Stimulated activated CD4-positive, alpha-beta T cell treated with anti-CD3 and anti-CD28 coated beads, Interleukin-12 subunit alpha, Interleukin-12 subunit beta, amount 100 ng/mL, for 4 hours (primary cell): ENCODE measurements at regions not wholly inside any gene's neighbourhood (a gene's known extent, or its start where the extent isn't known, plus 50 kb on each side); places are given as distances from the start of the nearest gene placed in this dataset.

Experiments used
- DNase-seq: peaks from one replicate; pipeline ENCODE4 v3.0.0-alpha.2; 2020

DNA sequence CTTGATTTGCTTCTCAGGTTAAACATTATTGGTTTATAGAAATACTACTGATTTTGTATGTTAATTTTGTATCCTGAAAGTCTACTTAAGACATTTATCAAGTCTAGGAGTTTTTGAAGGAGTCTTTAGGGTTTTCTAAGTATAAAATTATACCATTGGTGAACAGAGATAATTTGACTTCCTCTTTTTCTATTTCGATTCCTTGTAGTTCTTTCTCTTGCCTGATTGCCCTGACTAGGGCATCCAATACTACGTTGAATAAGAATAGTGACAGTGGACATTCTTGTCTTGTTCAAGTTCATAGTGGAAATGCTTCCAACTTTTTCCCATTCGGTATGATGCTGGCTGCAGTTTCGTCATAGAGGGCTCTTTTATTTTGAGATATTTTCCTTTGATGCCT, 807.5 kb upstream of the SLC10A2 start:
- DNase-seq = no peak

DNA sequence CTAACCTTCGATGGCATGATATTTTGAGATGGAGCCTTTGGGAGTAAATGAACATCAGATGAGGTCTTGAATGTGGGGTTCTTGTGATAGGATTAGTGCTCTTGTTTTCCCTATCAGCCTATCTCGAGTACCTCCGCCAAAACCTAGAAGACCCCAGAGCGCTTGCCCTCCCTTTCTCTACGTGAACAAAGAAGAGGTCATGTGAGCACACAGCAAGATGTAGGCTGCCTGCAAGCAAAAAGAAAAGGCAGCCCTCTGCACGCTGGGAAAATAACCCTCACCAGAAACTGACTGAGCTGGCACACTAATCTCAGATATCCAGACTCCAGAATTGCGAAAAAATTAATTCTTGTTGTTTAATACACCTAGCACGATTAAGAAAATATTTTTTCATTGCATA, 799.8 kb upstream of the SLC10A2 start:
- DNase-seq = no peak

DNA sequence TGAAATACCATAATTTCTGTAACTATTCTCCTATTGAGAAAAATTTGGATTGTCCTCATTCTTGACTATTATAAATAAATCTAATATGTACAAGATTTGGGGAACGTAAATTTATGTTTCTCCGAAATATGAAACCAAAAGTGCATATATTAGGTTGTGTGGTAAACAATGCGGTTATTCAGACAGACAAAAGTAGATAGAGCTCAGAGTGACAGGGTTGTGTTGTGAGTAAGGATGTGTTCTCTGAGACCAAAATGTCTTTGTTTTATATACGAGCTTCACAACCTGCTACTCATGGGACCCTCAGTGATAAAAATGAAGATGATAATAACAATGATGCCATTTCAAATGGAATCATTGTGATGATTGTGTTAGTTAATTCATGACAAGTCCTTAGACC, 796.3 kb upstream of the SLC10A2 start:
- DNase-seq = no peak

DNA sequence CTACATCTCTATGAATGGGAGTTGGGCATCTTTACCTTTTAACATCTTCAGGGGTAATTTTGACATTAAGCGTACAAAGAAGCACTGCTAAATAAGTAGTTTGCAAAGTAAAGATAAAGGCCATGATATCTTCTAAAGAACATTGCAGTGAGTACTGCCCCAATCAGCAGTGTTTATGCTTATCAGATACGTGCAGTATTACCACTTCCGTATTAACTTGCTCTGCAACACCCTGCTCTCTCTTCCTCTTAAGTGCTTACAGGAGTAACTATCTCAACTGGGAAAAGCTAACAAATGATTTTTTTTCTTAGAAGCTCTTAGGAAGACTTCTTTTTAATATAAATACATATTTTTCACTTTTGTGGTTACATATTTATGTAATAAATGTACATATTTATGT, 793.7 kb upstream of the SLC10A2 start:
- DNase-seq = no peak

DNA sequence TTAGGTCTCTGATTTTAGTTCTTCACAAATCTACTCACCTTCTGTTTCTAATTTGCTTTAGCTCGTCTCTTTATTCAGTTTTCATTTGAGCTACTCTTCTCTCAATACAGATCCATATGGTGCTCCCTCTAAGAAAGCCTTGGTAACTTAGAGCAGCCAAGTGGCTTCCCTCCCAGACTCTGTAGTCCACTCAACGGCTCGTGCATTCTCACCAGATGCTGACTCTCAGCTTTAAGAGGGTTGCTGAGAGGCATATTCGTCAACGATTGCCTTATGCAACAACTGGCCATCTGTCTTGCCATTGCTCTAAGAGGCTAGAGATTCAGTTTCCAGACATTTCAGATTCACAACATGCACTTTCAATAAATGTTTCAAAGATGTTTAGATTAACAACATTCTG, 785.8 kb upstream of the SLC10A2 start:
- DNase-seq = no peak

DNA sequence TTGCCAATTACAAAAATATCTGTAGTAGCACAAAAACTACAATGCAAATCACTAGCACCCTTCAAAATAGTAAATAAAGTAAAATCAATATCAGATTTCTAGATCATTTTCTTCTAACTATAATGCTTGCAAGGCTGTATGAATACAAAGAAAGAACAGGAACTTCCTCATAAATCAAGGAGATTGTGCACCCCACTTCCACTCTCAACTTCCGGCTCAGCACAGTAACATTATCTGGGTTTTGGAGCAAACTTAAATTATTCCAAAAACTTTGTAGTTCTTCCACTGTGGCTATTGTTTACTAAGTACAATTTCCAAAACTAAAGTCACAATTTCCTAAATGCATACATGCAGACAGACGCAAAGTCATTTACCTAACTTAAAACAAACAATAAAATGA, 778.3 kb upstream of the SLC10A2 start:
- DNase-seq = no peak

DNA sequence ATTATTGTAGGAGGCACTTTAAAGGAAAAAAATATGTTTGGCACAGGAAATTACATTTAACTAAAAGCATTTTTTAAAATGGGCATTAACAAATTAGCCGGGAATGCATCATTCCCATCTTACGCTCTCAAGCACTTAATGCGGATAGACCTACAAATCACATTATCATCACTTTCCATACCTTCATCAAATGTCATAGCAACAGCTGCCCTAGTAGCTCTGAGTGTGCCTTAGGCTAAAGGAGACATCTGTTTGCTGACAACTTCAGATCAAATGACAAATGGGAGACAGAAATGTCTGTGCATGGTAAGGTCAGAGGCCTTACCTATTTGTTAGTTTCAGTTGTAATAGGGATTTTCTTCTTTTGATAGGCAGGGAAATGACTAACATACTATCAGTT, 773.2 kb upstream of the SLC10A2 start:
- DNase-seq = no peak

DNA sequence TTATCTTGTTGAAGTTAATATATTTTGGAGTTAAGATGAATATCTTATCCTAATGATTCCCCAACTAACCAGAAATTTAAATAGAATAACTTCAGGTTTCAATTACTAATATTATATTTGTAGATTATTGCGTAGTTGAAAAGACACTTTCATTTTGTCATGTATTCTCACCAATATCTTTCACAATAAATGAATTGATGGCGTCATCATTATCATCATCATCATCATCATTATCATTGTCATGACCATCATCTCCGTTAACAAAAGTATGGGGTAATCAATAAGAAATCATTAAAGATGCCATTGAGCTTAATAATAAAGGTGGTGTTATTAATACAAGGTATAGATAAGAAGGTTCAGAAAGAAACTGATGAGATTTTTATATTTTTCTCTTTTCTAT, 768.8 kb upstream of the SLC10A2 start:
- no peak for DNase-seq

DNA sequence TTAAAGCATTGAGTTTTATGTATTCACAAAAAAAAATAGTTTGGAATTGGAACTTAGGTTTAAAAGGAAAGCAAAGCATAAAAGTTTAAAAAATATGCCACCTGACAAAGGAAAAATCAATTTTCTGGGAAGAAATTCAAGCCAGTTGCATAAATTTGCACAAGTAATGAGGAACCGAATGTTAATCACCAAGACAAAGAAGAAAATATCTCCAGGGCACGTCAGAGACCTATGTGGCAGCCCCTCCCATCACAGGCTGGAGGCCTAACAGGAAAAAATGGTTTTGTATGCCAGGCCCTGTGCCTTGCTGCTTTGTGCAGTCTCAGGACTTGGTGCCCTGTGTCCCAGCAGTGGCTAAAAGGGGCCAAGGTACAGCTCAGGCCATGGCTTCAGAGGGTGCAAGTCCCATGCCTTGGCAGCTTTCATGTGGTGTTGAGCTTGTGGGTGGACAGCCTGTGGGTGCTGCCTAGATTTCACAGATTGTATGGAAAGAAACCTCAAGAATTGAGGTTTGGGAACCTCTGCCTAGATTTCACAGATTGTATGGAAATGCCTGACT, 767.2 kb upstream of the SLC10A2 start:
- no peak for DNase-seq

GRCh38 chr13:103815619-103816018, 749.4 kb upstream of the SLC10A2 start:
- no peak for DNase-seq

GRCh38 chr13:103812971-103813370, 746.8 kb upstream of the SLC10A2 start:
- DNase-seq = no peak

- DNase-seq = no peak
Measured at GRCh38 chr13:103812558-103812957, 746.3 kb upstream of the SLC10A2 start.

DNA sequence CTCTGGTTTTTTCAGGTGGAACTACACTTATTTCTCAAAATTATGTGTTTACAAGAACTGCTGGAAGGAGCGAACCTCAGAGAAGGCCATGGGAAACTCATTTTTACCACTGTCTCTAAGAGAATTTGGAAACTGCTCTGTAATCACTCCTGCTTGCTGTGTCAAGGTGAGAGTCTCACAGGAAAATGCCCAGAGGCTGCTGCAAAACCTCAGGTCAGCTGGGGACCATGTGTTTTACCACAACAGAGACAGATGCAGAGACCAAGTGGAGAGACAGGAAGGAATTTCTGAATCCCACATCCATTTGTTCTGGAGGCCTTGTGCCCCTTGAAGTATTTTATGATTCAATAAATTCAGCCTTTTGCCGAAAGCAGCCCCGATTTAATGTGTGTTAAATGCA, 743.8 kb upstream of the SLC10A2 start:
- DNase-seq = no peak

- DNase-seq = no peak
Measured at GRCh38 chr13:103805771-103806170, 739.6 kb upstream of the SLC10A2 start.

GRCh38 chr13:103803349-103803748, 737.1 kb upstream of the SLC10A2 start:
- no peak for DNase-seq

DNA sequence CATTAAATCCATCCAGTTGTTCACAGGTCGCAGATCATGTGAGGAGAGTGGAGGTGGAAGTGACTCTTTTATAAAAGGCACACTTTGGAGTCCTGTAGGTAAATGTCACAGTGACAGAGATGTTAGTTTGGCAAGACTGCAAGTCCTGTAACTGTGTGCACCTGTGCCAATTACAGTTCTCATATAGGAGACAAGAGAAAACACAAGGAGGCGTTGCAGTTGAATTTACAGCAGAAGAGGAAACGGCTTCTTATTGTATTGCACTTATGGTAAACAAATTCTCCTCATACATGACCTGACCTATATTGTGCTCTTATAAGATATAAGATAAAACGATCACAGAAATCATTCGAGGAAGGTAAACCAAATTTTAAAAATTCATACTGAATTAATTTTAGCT, 732.8 kb upstream of the SLC10A2 start:
- no peak for DNase-seq

- no peak for DNase-seq
Measured at GRCh38 chr13:103795892-103796478, 729.8 kb upstream of the SLC10A2 start.

DNA sequence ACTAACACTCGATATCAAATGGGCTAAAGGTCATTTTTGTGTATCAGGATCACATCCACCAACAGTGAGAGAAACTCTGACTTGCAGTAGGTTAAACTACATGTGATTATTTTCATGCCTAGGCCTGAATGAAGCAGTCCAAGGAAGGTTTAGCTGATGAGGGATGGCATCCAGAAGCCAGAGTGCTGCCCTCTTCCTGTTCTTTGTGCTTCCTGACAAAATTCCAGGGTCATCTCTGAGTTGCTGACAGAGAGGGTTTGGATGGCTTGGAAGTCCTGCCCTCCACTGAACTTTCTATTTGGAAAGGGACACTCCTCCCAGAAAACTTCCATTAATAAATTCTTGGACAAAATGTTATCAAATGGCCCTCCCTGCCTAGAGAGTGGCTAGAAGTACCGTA, 728.3 kb upstream of the SLC10A2 start:
- DNase-seq = no peak

- no peak for DNase-seq
Measured at GRCh38 chr13:103788061-103788652, 721.9 kb upstream of the SLC10A2 start.

DNA sequence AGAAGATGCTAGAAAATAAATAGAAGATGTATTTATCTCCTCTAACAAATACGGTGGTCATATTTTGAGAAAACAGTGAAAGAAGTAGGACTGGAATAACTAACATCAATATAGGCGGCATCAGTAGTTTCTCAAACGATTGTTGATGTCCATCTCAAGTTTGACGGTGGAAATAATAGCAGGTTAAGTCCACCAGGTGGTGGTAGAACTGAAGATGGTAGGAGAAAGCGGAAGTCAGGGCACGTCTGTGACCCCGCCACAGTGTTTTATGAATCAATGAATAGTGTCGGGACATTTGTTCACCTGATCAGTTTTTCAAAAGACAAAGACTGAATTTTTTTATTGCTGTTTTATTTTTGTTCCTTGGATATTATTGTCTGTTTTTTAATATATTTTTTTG, 706.4 kb upstream of the SLC10A2 start:
- DNase-seq = no peak

DNA sequence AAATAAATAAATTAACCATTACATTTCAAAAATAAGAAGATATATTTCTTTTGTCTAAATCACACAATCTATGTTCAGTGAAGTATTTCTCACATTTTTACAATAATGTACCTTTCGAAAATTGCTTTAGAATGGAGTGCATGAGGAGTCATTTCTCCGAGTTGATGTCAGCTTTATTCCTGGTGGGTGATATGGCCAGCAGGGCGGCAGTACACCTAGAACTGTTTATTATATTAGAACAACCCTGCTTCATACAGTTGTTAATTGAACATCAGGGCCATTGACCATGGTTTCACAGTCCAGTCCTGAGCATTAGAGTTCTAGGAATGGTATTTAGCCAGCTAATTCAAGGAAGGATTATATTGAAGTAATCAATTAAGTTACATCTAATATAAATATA, 696.3 kb upstream of the SLC10A2 start:
- DNase-seq = no peak

DNA sequence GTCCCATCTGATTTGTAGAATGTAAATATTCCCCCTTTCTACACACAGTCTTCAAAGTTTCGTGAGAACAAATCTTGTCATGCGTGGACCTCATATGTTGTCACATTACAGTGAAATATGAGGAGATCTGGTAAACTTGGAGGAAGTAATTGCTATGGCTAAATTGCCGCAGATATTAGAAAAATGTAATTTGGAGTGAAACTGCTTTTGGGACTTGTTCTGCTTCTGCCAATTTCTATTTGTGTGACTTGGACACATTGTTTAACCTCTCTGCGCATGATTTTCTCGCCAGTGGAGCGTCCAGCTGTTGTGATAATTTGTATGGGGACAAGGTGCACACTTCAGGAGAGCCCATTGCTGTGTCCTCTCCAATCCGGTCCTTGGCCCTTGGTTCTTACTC, 693.1 kb upstream of the SLC10A2 start:
- no peak for DNase-seq

GRCh38 chr13:103758222-103758621, 692.0 kb upstream of the SLC10A2 start:
- DNase-seq = no peak

DNA sequence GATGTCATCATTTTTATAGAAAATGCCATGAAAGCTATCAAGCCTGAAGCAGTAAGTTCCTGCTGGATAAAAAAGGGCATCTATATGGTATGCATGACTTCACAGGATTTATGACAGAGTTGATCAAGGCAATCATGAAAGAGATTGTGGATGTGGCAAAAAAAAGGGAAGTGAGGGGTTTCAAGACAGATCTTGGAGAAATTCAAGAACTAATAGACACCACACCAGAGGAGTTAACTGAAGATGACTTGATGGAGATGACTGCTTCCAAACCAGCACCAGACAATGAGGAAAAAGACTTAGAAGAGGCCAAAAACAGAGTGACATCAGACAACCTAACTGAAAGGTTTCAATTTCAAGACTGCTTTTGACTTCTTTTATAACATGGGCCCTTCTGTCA, 691.1 kb upstream of the SLC10A2 start:
- DNase-seq = no peak

DNA sequence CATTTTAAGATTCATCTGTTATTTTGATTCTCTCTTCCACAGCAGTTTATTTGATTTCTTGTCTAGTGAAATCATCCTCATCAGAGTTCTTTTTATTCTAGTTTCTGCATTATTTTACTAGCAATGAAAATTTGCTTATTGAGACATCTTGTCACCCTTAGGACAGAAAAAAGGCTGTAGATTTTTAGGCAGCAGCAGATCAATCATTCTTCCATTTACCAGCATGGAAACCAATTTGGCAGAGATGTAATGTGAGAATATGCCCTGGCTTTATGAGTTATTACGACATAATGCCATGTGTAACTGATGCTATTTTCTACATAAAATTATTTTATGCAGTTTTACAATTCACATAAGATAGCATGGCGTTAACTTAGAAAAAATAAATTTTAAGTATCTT, 688.6 kb upstream of the SLC10A2 start:
- DNase-seq = no peak
